SKM-1 (cell line): ENCODE measurements at regions not wholly inside any gene's neighbourhood (a gene's known extent, or its start where the extent isn't known, plus 50 kb on each side); places are given as distances from the start of the nearest gene placed in this dataset.
"Not testable (repeated sequence)": the region's sequence is repeated elsewhere in the genome, so short reads cannot be mapped to it uniquely, and the experiment has no call there.

Experiments used
- DNase-seq: peaks from one replicate; lab custom pipeline; 2025; ENCODE audit not compliant: unreplicated experiment; lab: John Stamatoyannopoulos, UW

DNA sequence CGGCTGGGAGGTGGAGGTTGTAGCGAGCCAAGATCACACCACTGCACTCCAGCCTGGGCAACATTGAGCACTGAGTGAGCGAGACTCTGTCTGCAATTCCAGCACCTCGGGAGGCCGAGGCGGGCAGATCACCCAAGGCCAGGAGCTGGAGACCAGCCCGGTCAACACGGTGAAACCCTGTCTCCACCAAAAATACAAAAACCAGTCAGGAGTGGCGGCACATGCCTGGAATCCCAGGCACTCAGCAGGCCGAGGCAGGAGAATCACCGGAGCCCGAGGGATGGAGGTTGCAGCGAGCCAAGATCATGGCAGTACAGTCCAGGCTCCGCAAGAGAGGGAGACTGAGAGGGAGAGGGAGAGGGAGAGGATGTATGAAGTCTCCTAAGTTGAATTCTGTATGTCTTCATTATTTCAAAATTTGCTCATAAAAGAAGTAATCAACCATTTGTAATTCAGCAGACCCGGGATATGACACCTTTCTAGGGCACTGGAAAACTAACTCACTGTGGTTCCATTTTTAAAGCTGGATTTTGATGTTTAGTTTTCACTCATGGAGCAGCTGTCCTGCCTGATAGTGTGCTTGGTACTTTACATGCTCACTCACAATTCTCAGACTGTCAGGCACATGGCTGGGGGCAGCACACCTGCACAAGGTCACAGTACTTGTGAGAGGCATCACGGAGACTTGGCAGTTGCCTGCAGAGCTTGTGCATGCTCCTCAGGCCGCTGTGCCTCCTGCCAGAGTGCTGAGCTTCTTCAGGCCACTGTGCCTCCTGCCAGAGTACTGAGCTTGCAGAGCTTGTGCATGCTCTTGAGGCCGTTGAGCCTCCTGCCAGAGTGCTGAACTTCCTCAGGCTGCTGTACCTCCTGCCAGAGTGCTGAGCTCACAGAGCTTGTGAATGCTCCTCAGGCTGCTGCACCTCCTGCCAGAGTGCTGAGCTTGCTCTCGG lies 106.2 kb downstream of the ERMARD start:
- no peak for DNase-seq

DNA sequence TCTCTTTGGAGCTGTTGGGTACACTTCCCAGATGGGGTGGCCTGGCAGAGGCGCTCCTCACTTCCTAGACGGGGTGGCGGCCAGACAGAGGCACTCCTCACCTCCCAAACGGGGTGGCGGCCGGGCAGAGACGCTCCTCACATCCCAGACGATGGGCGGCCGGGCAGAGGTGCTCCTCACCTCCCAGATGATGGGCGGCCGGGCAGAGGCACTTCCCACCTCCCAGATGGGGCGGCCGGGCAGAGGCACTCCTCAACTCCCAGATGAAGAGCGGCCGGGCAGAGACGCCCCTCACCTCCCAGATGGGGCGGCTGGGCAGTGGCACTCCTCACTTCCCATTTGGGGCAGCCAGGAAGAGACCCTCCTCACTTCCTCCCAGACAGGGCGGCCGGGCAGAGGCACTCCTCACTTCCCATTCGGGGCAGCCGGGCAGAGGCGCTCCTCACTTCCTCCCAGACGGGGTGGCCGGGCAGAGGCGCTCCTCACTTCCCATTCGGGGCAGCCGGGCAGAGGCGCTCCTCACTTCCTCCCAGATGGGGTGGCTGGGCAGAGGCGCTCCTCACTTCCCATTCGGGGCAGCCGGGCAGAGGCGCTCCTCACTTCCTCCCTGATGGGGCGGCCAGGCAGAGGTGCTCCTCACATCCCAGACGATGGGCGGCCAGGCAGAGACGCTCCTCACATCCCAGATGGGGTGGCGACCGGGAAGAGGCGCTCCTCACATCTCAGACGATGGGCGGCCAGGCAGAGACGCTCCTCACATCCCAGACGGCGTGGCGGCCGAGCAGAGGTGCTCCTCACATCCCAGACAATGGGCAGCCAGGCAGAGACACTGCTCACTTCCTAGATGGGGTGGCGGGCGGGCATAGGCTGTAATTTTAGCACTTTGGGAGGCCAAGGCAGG lies 105.3 kb downstream of the ERMARD start:
- not testable (repeated sequence) for DNase-seq

DNA sequence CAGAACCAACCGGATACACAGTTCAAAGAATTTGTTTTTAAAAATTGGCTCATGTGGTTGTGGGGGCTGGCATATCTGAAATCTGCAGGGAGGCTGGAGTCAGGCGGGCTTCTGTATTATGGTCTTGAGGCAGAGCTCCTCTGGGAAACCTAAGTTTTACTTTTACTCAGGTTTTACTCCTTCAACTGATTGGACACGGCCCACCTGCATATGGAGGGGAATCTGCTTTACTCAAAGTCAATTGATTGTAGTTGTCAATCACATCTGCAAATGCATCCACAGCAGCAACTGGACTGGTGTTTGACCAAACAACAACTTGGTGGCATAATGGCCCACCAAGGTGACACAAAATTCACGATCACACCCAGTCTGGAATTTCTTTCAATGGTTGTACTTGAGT lies 103.4 kb downstream of the ERMARD start:
- DNase-seq: no peak

GRCh38 chr6:169854083-169854725 lies 102.8 kb downstream of the ERMARD start:
- no peak for DNase-seq

DNA sequence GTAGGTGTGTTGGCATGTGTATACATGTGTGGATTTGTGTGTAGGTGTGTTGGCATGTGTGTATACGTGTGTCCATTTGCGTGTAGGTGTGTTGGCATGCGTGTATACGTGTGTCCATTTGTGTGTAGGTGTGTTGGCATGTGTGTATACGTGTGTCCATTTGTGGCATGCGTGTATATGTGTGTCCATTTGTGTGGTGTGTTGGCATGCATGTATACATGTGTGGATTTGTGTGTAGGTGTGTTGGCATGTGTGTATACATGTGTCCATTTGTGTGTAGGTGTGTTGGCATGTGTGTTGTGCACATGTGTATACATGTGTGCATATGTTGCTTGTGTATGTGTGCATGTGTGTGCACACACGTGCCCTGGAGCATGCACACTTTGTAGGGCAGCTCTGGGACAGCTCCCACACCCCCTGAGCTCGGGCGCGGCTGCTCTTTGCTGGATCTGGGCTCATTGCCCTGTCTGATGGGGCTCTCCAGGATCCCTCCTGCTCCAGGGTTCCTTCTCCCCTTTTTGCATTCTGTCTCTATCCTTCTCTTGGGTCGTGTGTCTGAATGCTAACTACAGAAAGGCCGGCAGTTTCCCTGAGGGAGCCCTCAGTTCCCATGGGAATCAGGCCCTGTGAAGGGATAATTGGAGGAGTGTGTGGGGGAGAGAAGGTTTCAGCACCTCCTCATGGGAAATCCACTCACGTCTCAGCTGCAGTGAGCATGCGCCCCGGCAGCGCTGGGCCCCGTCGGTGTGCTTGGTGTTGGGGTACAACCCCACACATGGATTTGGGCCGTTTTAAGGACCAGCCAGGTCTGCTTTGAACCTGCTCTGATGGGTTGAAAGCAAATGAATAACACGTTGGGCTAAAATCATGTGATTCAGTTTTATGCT lies 102.0 kb downstream of the ERMARD start:
- no peak for DNase-seq

DNA sequence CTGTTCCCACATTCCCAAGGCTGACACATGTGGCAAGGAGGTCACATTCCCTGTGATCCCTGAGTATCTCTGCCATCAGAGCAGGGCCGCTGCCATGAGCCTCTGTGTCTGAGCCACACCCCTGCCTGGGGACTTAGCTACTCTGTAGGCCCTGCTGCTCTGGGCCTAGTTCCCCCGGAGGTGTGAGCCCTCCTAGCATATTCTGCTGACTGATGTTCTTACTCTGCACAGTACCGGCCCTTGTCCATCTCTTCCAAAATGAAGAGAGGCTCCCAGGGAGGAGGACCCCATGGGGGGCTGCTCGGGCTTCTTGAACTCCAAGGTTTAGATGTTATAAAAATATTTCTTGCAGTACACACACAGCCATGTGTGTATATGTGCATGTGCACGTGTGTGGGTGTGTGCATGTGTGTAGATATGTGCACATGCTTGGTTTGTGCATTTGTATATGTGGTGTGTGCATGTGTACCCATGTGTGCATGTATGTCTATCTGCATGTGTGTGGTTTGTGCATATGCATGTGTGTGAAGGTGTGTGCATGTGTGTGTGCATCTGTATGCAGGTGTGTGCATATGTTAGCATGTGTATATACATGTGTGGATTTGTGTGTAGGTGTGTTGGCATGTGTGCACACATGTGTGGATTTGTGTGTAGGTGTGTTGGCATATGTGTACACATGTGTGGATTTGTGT lies 101.2 kb downstream of the ERMARD start:
- no peak for DNase-seq

DNA sequence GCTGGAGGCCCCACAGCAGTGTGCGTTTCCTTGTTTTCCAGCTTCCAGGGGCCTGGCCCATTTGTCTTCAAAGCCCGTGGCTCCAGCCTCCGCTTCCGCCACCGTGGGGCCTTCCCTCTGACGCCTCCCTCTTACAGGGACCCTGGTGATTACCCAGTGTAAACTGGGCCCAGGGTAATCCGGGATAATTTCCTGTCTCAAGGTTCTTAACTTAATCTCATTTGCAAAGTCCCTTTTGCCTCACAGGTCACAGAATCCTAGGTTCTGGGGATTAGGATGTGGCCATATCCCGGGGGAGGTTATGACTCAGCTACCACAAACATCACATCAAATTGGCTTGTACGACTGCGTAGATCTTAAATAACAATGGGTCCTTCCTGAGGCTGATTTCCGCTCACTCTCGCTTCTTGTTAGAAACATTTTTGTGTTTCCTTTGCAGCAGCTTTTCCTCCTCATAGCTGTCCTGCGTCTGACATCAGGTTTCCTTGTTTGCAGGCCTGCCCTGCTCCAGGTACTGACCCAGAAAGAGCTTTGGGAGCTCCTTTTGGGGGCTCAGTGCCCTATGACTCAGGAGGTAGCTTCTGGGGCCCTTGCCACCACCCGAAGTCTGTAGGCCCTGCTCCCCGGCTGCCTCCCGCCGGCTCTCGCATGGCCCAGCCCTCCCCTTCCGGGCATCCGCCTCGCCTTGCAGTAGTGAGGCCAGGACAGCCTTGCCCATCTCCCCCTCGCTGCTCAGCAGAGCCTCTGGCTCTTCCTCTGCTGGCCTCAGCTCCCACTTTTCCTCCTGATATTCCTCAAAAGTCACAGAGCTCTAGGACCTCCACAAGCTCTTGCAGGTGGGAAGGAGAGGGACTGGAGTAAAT lies 100.5 kb downstream of the ERMARD start:
- no peak for DNase-seq

GRCh38 chr6:169850746-169851145 lies 99.3 kb downstream of the ERMARD start:
- no peak for DNase-seq

DNA sequence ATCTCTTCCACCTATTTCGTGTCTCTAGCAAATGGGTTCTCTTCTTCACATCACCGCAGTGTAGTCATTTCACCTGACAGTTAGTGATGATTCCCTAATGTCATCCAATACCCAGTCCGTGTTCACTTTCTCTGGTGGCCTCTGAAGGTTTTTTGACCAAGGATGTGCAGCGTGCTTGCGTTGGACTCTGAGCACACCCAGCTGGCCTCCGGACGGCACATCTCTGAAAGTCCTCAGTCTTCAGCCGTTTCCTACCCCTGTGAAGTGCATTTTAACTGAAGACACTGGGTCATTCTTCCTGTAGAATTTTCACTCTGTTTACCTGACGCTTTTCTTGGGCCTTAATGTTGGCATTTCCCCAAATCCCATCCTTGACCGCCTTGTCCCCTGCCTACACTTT lies 98.7 kb downstream of the ERMARD start:
- no peak for DNase-seq

- no peak for DNase-seq
Measured at GRCh38 chr6:169849396-169849795, 98.0 kb downstream of the ERMARD start.

DNA sequence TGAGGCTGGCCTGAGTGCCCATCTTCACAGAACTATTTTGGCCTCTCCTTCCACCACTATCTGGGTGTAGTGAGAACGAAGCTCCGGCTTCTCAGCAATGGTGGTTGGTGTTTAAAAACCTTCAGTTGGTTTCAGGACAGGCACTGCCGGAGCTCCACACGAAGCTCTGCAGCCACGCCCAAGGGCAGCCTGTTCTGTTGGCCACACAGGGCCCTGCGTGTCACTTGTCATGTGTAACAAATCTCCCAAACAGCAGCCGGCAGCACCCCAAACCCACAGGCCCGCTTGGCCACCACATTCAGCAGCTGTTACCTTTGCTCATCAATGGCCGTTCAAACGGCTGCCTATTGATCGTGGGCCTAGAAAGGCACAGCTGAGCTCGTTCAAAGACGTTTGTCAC lies 97.5 kb downstream of the ERMARD start:
- no peak for DNase-seq

- no peak for DNase-seq
Measured at GRCh38 chr6:169847901-169848311, 96.5 kb downstream of the ERMARD start.

DNA sequence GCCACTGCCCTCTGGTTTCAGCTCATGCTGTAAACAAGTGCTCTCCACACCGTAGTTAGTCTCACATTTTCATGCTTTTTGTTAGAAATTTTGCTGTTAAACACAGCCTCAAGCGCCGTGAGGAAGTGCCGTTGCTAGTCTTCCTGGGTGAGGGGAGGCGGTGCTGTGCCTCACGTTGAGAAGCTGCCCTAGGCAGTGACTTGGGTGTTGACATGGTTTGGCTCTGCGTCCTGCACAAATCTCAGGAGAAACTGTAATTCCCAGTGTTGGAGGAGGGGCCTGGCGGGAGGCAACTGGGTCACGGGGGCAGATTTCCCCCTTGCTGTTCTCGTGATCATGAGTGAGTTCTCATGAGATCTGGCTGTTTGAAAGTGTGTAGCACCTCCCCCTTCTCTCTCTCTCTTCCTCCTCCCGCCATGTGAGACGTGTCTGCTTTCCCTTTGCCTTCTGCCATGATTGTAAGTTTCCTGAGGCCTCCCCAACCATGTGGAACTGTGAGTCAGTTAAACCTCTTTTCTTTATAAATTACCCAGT lies 95.8 kb downstream of the ERMARD start:
- DNase-seq: no peak

- DNase-seq: no peak
Measured at GRCh38 chr6:169846286-169847056, 95.0 kb downstream of the ERMARD start.

GRCh38 chr6:169845426-169846285 lies 94.2 kb downstream of the ERMARD start:
- DNase-seq: no peak

DNA sequence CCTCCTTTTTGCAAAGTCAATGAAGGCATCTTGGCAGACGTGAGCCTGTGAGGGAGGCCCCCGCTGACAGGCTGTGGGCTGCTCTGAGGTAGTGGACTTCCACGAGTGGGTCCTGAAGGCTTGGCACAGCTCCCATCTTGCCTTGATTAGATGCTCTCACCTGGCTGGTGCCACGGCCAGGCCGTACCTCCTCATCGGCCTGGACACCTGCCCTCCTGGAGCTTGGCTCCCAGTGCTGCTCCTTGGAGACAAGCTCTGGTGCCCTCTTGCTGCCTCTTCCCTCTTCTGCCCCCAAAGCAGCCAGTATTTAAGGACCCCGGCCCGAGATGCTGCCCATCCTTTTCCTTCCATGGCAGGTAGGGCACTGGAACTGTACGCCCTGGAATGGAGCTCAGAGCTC lies 93.5 kb downstream of the ERMARD start:
- no peak for DNase-seq

DNA sequence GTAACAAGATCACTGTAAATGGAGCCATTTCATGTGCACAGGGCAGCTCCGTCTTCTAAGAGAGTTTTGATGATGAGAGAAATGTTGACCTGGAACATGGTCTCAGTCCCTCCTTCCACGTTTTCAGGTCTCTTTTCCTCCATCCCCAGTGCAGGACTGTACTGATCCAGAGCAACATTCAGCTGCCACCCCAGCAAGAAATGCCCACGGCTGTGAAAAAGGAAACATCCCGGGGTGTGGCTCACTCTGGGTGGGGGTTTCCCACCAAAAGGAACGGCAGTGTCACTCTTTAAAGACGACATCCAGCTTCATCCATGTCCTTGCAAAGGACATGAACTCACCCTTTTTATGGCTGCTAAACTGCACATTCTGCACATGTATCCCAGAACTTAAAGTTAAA lies 92.6 kb downstream of the ERMARD start:
- no peak for DNase-seq
